ENCODE measurements at regions not wholly inside any gene's neighbourhood (a gene's known extent, or its start where the extent isn't known, plus 50 kb on each side); places are given as distances from the start of the nearest gene placed in this dataset.

DNA sequence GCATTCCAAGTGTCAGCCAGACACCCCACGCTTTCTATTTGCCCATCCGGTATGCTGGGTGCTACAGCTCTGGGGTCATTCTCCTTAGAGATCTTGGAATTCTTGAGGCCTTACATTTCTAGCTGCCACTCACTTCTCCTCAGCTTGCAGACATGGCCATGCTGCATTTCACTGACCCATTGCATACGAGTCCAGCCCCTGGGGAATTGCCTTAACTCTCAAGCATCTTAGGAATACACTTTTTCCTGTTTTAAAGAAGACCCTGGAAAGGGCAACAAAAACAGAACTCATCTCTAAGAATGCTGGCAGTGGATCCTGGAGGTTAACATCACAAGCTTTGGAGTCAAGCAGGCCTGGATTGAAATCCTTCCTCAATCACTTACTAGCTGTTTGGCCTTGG is 122.0 kb upstream of the LNX1 start:
- TF ChIP-seq CTCF (IDR thresholded peaks at IDR 0.05 in 2 of 3, conservative IDR thresholded peaks at IDR 0.05 in 1 of 3; ENCODE audit: borderline replicate concordance in 1 of 3, insufficient read depth in 1 of 3, low read depth in 2 of 3, low read length in 2 of 3) = no peak
- TF ChIP-seq POLR2A (IDR thresholded peaks at IDR 0.05; ENCODE audit: borderline replicate concordance, extremely low read depth, insufficient read depth, insufficient read length) = no peak
- TF ChIP-seq ATF3 (IDR thresholded peaks at IDR 0.05) = no peak
- no peak for TF ChIP-seq ZNF274 (IDR thresholded peaks at IDR 0.05; ENCODE audit: low read depth, low read length)
- TF ChIP-seq, protein P1, sequence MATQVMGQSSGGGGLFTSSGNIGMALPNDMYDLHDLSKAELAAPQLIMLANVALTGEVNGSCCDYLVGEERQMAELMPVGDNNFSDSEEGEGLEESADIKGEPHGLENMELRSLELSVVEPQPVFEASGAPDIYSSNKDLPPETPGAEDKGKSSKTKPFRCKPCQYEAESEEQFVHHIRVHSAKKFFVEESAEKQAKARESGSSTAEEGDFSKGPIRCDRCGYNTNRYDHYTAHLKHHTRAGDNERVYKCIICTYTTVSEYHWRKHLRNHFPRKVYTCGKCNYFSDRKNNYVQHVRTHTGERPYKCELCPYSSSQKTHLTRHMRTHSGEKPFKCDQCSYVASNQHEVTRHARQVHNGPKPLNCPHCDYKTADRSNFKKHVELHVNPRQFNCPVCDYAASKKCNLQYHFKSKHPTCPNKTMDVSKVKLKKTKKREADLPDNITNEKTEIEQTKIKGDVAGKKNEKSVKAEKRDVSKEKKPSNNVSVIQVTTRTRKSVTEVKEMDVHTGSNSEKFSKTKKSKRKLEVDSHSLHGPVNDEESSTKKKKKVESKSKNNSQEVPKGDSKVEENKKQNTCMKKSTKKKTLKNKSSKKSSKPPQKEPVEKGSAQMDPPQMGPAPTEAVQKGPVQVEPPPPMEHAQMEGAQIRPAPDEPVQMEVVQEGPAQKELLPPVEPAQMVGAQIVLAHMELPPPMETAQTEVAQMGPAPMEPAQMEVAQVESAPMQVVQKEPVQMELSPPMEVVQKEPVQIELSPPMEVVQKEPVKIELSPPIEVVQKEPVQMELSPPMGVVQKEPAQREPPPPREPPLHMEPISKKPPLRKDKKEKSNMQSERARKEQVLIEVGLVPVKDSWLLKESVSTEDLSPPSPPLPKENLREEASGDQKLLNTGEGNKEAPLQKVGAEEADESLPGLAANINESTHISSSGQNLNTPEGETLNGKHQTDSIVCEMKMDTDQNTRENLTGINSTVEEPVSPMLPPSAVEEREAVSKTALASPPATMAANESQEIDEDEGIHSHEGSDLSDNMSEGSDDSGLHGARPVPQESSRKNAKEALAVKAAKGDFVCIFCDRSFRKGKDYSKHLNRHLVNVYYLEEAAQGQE (IDR thresholded peaks at IDR 0.05; ENCODE audit: low read depth) = no peak
- no peak for TF ChIP-seq YY1 (IDR thresholded peaks at IDR 0.05; ENCODE audit: extremely low read depth, insufficient replicate concordance, low read depth, low read length)

Measured in HCT116 (cell line).